ENCODE measurements at regions not wholly inside any gene's neighbourhood (a gene's known extent, or its start where the extent isn't known, plus 50 kb on each side); places are given as distances from the start of the nearest gene placed in this dataset.

DNA sequence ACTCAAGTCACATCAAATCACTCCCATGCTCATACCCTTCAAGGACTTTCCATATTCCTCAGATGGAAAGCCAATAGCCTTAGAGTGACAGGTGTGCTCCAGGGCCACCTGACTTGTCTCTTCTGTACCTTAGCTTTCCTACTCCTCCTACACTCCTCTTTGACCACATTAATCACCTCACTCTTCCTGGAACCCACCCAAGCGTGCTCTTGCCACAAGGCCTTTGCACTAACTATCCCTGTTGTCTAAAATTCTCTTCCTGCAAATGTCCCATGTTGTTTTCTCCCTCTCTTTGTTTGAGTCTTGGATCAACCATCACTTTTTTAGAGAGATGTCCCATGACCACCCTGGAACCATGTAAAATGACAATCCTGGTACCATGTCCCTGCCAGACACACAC lies 244.1 kb downstream of the AASDHPPT start:
- TF ChIP-seq, protein P1, sequence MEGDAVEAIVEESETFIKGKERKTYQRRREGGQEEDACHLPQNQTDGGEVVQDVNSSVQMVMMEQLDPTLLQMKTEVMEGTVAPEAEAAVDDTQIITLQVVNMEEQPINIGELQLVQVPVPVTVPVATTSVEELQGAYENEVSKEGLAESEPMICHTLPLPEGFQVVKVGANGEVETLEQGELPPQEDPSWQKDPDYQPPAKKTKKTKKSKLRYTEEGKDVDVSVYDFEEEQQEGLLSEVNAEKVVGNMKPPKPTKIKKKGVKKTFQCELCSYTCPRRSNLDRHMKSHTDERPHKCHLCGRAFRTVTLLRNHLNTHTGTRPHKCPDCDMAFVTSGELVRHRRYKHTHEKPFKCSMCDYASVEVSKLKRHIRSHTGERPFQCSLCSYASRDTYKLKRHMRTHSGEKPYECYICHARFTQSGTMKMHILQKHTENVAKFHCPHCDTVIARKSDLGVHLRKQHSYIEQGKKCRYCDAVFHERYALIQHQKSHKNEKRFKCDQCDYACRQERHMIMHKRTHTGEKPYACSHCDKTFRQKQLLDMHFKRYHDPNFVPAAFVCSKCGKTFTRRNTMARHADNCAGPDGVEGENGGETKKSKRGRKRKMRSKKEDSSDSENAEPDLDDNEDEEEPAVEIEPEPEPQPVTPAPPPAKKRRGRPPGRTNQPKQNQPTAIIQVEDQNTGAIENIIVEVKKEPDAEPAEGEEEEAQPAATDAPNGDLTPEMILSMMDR (IDR thresholded peaks at IDR 0.05): no peak
- no peak for TF ChIP-seq POLR2A (IDR thresholded peaks at IDR 0.05)

Data from adrenal gland (tissue), 5 donors.